HepG2 (cell line): ENCODE measurements at regions not wholly inside any gene's neighbourhood (a gene's known extent, or its start where the extent isn't known, plus 50 kb on each side); places are given as distances from the start of the nearest gene placed in this dataset.
A peak's percentile ranks its signal among the peaks of the same experiment; 100 is the strongest.

Experiments
- ATM ChIP-seq: fragments of 450-650 bp; IDR thresholded peaks from 2 replicates; pipeline ENCODE4 v1.7.1; 2017; ENCODE audit warnings: mild to moderate bottlenecking, borderline replicate concordance
- BHLHE40 ChIP-seq: IDR thresholded peaks from 2 replicates; pipeline ENCODE4 v1.6.1; 2011; ENCODE audit warnings: low read length, improper control_type of control experiment
- CHD2 ChIP-seq: IDR thresholded peaks from 2 replicates; pipeline ENCODE4 v1.6.1; 2011; ENCODE audit warnings: low read depth, low read length, improper control_type of control experiment
- EP300 ChIP-seq, 3 experiments: sonication (generic) in 1 of 3; formaldehyde crosslinking in 1 of 3; IDR thresholded peaks; 2 replicates each; pipeline versions ENCODE4 v1.5.1 to v1.6.1; 2011 to 2020; ENCODE audit warnings: low read depth in 2 of 3, low read length in 2 of 3, borderline replicate concordance in 1 of 3, improper control_type of control experiment in 1 of 3, mild to moderate bottlenecking in 1 of 3, missing genetic modification reagents in 1 of 3, moderate library complexity in 1 of 3
- FOXM1 ChIP-seq: sonication (generic); formaldehyde crosslinking; IDR thresholded peaks from 2 replicates; pipeline ENCODE4 v1.5.0; 2020; ENCODE audit warnings: missing genetic modification reagents
- KDM1A ChIP-seq: IDR thresholded peaks from 2 replicates; pipeline ENCODE4 v1.6.1; 2016; ENCODE audit warnings: missing compliant biosample characterization
- MAFK ChIP-seq, 2 experiments: IDR thresholded peaks in 1 of 2; conservative IDR thresholded peaks in 1 of 2; 2 replicates each; pipeline ENCODE4 v1.6.1; 2011; ENCODE audit warnings: improper control_type of control experiment in 2 of 2, low read length in 2 of 2
- NR2F2 ChIP-seq: IDR thresholded peaks from 2 replicates; pipeline ENCODE4 v1.6.1; 2012; ENCODE audit warnings: low read depth, inconsistent platforms, borderline replicate concordance
- POGZ ChIP-seq: sonication (generic); formaldehyde crosslinking; IDR thresholded peaks from 2 replicates; pipeline ENCODE4 v1.4.0; 2020; ENCODE audit warnings: mild to moderate bottlenecking, missing genetic modification reagents
- SP140L ChIP-seq: sonication (generic); formaldehyde crosslinking; IDR thresholded peaks from 2 replicates; pipeline ENCODE4 v1.4.0; 2020; ENCODE audit warnings: missing genetic modification reagents, borderline replicate concordance
- TCF12 ChIP-seq, 2 experiments: fragments of 450-650 bp in 1 of 2; sonication (generic) in 1 of 2; formaldehyde crosslinking in 1 of 2; IDR thresholded peaks; 2 replicates each; pipeline versions ENCODE4 v1.6.1 to v1.8.0; 2017 to 2022; ENCODE audit warnings: antibody characterized with exemption in 1 of 2, mild to moderate bottlenecking in 1 of 2, missing genetic modification reagents in 1 of 2, moderate library complexity in 1 of 2
- ZBTB8A ChIP-seq: sonication (generic); formaldehyde crosslinking; IDR thresholded peaks from 2 replicates; pipeline ENCODE4 v1.4.0; 2020; ENCODE audit warnings: mild to moderate bottlenecking, low read depth, missing genetic modification reagents, borderline replicate concordance
- ZNF207 ChIP-seq: fragments of 450-650 bp; IDR thresholded peaks from 2 replicates; pipeline ENCODE4 v1.6.1; 2016; ENCODE audit warnings: antibody characterized with exemption, borderline replicate concordance
- ZNF468 ChIP-seq: sonication (generic); formaldehyde crosslinking; IDR thresholded peaks from 2 replicates; pipeline ENCODE4 v1.8.0; 2022; ENCODE audit warnings: mild to moderate bottlenecking, moderate library complexity, missing genetic modification reagents
- TF ChIP-seq, protein P1 (sequence below): sonication (generic); formaldehyde crosslinking; IDR thresholded peaks from 2 replicates; pipeline ENCODE4 v1.4.0; 2020; ENCODE audit warnings: missing genetic modification reagents
- TF ChIP-seq, protein P2 (sequence below): sonication (generic); formaldehyde crosslinking; IDR thresholded peaks from 2 replicates; pipeline ENCODE4 v1.5.0; 2020; ENCODE audit warnings: missing genetic modification reagents
- TF ChIP-seq, protein P3 (sequence below): sonication (generic); formaldehyde crosslinking; IDR thresholded peaks from 2 replicates; pipeline ENCODE4 v1.8.0; 2022; ENCODE audit warnings: missing genetic modification reagents, mild to moderate bottlenecking, borderline replicate concordance
- TF ChIP-seq, protein P4 (sequence below): sonication (generic); formaldehyde crosslinking; IDR thresholded peaks from 2 replicates; pipeline ENCODE4 v1.4.0; 2020; ENCODE audit warnings: missing genetic modification reagents, mild to moderate bottlenecking, borderline replicate concordance
- TF ChIP-seq, protein P5 (sequence below): IDR thresholded peaks from 2 replicates; pipeline ENCODE4 v1.4.0; 2020; ENCODE audit warnings: mild to moderate bottlenecking, missing genetic modification reagents

DNA sequence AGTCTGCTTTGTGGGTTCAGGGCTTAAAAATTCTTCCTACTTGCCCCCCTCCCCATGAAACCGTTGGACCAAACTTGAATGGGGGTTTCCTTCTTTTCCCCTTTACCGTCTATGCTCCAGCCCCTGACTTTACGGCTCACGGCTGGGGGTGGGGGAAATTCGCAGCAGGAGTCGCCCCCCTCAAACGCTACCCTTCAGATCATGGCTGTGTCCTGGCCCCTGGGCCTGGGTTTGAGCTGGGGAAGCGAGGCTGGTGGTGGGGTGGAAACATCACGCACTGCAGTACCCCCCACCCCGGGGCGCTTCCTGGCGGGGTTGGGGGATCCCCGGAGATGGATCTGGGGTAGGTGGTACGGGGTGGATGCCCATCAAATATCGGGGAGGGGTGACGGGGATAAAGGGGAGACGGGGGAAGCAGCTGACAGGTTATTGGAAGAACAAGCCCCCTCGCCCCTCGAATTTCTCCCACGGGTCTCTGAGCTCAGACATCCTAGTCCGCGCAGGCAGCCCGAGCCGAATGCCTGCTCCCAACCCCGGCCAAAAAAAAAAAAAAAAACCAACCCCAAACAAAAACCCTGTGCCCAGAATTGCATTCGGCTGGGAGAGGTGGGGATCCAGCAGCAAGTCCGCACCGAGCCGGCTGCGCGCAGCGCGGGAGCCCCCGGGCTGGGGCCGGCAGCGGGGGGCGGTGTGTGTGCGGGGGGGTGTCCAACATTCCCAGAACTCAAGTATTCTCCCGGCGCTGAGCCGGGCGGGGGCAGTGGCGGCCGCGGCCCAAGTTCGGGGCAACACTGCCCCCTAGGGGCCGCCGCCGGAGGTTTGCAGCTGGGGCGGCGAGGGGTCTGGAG lies 59.0 kb upstream of the ACOT11 start (continued):
- no peak for TF ChIP-seq EP300 (IDR thresholded peaks at IDR 0.05; ENCODE audit: low read depth in 2 of 2, low read length in 2 of 2)
- no peak for TF ChIP-seq EP300 (CRISPR knock-in tag; IDR thresholded peaks at IDR 0.05; ENCODE audit: borderline replicate concordance)
- no peak for TF ChIP-seq TCF12 (IDR thresholded peaks at IDR 0.05)
- TF ChIP-seq TCF12 (CRISPR knock-in tag; IDR thresholded peaks at IDR 0.05), result no peak
- TF ChIP-seq, protein P1, sequence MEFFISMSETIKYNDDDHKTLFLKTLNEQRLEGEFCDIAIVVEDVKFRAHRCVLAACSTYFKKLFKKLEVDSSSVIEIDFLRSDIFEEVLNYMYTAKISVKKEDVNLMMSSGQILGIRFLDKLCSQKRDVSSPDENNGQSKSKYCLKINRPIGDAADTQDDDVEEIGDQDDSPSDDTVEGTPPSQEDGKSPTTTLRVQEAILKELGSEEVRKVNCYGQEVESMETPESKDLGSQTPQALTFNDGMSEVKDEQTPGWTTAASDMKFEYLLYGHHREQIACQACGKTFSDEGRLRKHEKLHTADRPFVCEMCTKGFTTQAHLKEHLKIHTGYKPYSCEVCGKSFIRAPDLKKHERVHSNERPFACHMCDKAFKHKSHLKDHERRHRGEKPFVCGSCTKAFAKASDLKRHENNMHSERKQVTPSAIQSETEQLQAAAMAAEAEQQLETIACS (CRISPR knock-in tag), result no peak
- TF ChIP-seq, protein P2, sequence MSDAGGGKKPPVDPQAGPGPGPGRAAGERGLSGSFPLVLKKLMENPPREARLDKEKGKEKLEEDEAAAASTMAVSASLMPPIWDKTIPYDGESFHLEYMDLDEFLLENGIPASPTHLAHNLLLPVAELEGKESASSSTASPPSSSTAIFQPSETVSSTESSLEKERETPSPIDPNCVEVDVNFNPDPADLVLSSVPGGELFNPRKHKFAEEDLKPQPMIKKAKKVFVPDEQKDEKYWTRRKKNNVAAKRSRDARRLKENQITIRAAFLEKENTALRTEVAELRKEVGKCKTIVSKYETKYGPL, result no peak
- TF ChIP-seq NR2F2, result no peak
- no peak for TF ChIP-seq ZNF207
- no peak for TF ChIP-seq CHD2
- no peak for TF ChIP-seq ATM
- no peak for TF ChIP-seq POGZ (CRISPR knock-in tag)
- TF ChIP-seq, protein P3, sequence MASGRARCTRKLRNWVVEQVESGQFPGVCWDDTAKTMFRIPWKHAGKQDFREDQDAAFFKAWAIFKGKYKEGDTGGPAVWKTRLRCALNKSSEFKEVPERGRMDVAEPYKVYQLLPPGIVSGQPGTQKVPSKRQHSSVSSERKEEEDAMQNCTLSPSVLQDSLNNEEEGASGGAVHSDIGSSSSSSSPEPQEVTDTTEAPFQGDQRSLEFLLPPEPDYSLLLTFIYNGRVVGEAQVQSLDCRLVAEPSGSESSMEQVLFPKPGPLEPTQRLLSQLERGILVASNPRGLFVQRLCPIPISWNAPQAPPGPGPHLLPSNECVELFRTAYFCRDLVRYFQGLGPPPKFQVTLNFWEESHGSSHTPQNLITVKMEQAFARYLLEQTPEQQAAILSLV, result peak; percentile 46; the same call in 1 of the 2 replicates
- TF ChIP-seq SP140L (CRISPR knock-in tag), result peak; percentile 75; the same call in 1 of the 2 replicates
- TF ChIP-seq FOXM1 (CRISPR knock-in tag), result no peak
- TF ChIP-seq ZNF468 (CRISPR knock-in tag), result no peak
- no peak for TF ChIP-seq ZBTB8A
- TF ChIP-seq KDM1A, result no peak
- TF ChIP-seq, protein P4, sequence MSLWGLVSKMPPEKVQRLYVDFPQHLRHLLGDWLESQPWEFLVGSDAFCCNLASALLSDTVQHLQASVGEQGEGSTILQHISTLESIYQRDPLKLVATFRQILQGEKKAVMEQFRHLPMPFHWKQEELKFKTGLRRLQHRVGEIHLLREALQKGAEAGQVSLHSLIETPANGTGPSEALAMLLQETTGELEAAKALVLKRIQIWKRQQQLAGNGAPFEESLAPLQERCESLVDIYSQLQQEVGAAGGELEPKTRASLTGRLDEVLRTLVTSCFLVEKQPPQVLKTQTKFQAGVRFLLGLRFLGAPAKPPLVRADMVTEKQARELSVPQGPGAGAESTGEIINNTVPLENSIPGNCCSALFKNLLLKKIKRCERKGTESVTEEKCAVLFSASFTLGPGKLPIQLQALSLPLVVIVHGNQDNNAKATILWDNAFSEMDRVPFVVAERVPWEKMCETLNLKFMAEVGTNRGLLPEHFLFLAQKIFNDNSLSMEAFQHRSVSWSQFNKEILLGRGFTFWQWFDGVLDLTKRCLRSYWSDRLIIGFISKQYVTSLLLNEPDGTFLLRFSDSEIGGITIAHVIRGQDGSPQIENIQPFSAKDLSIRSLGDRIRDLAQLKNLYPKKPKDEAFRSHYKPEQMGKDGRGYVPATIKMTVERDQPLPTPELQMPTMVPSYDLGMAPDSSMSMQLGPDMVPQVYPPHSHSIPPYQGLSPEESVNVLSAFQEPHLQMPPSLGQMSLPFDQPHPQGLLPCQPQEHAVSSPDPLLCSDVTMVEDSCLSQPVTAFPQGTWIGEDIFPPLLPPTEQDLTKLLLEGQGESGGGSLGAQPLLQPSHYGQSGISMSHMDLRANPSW (CRISPR knock-in tag), result no peak
- no peak for TF ChIP-seq BHLHE40
- no peak for TF ChIP-seq MAFK (conservative IDR thresholded peaks at IDR 0.05 in 1 of 2, IDR thresholded peaks at IDR 0.05 in 1 of 2; ENCODE audit: low read length in 2 of 2)
- TF ChIP-seq, protein P5, sequence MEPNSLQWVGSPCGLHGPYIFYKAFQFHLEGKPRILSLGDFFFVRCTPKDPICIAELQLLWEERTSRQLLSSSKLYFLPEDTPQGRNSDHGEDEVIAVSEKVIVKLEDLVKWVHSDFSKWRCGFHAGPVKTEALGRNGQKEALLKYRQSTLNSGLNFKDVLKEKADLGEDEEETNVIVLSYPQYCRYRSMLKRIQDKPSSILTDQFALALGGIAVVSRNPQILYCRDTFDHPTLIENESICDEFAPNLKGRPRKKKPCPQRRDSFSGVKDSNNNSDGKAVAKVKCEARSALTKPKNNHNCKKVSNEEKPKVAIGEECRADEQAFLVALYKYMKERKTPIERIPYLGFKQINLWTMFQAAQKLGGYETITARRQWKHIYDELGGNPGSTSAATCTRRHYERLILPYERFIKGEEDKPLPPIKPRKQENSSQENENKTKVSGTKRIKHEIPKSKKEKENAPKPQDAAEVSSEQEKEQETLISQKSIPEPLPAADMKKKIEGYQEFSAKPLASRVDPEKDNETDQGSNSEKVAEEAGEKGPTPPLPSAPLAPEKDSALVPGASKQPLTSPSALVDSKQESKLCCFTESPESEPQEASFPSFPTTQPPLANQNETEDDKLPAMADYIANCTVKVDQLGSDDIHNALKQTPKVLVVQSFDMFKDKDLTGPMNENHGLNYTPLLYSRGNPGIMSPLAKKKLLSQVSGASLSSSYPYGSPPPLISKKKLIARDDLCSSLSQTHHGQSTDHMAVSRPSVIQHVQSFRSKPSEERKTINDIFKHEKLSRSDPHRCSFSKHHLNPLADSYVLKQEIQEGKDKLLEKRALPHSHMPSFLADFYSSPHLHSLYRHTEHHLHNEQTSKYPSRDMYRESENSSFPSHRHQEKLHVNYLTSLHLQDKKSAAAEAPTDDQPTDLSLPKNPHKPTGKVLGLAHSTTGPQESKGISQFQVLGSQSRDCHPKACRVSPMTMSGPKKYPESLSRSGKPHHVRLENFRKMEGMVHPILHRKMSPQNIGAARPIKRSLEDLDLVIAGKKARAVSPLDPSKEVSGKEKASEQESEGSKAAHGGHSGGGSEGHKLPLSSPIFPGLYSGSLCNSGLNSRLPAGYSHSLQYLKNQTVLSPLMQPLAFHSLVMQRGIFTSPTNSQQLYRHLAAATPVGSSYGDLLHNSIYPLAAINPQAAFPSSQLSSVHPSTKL (CRISPR knock-in tag), result peak; percentile 59
